22Rv1 (cell line): ENCODE measurements at regions not wholly inside any gene's neighbourhood (a gene's known extent, or its start where the extent isn't known, plus 50 kb on each side); places are given as distances from the start of the nearest gene placed in this dataset.

Experiments used
- CTCF ChIP-seq: fragments of 450-650 bp; IDR thresholded peaks from 2 replicates; pipeline ENCODE4 v1.5.1; 2017; ENCODE audit warnings: mild to moderate bottlenecking
- ZFX ChIP-seq: fragments of 450-650 bp; IDR thresholded peaks from 2 replicates; pipeline ENCODE4 v1.6.1; 2017; ENCODE audit warnings: antibody characterized with exemption, borderline replicate concordance

GRCh38 chr9:28821240-28821639 is 1248.0 kb upstream of the C9orf72 start:
- no peak for TF ChIP-seq CTCF
- TF ChIP-seq ZFX: no peak
